ENCODE measurements at regions not wholly inside any gene's neighbourhood (a gene's known extent, or its start where the extent isn't known, plus 50 kb on each side); places are given as distances from the start of the nearest gene placed in this dataset.

- Histone ChIP-seq H2BK120ac (ENCODE audit: low read depth, low read length, poor library complexity, severe bottlenecking) (no peak overlapping the region), H4K8ac (replicated peaks; ENCODE audit: insufficient read length, low read depth, low read length) (no peak overlapping the region), H3K23ac (ENCODE audit: insufficient read length, low read depth, low read length) (no peak overlapping the region), H4K91ac (ENCODE audit: insufficient read length, low read depth, low read length) (no peak overlapping the region), H3K18ac (ENCODE audit: insufficient read length, low read depth, low read length) (no peak overlapping the region), H3T11ph (ENCODE audit: low read length) (no peak overlapping the region), H3K27ac (ENCODE audit: insufficient read length, low read depth, low read length) (no peak overlapping the region), H2BK5ac (ENCODE audit: insufficient read length, low read length) (no peak overlapping the region), H4K20me1 (ENCODE audit: control insufficient read depth, insufficient read depth, insufficient read length) (no peaks in the 10 kb centered on the region), H3K9ac (ENCODE audit: extremely low read depth, insufficient read length, low read length) (no peak overlapping the region), H2BK20ac (ENCODE audit: low read depth, low read length, poor library complexity, severe bottlenecking) (no peak overlapping the region), H2BK15ac (ENCODE audit: low read depth, low read length) (no peak overlapping the region), H3K79me1 (ENCODE audit: insufficient read depth, low read depth, low read length, poor library complexity, severe bottlenecking) (no peaks in the 10 kb centered on the region), H3K23me2 (ENCODE audit: insufficient read length, low read depth, low read length, poor library complexity, severe bottlenecking) (no peaks in the 10 kb centered on the region), H3K79me2 (ENCODE audit: insufficient read depth, low read length) (no peaks in the 10 kb centered on the region), H3K56ac (ENCODE audit: insufficient read length, low read depth, low read length) (no peak overlapping the region), H3K27me3 (ENCODE audit: insufficient read depth, low read length) (no peaks in the 10 kb centered on the region), H3K14ac (ENCODE audit: insufficient read depth, low read length) (no peak overlapping the region), H2AK5ac (ENCODE audit: insufficient read length, low read length) (no peak overlapping the region), H3K4me2 (ENCODE audit: insufficient read depth, insufficient read length, low read length) (no peak overlapping the region), H3K4ac (ENCODE audit: low read depth, low read length) (no peak overlapping the region), H3K9me3 (ENCODE audit: control insufficient read depth, low read depth, low read length) (no peaks in the 10 kb centered on the region), H3K4me1 (ENCODE audit: insufficient read depth, low read length) (no peaks in the 10 kb centered on the region), H2BK12ac (ENCODE audit: insufficient read length, low read depth, low read length) (no peak overlapping the region), H2AFZ (ENCODE audit: low read length) (no peak overlapping the region), H4K5ac (ENCODE audit: insufficient read length, low read depth, low read length) (no peak overlapping the region)
- no peak overlapping the region for H3K27ac Mint-ChIP-seq
- H3K4me3 Mint-ChIP-seq, result no peak overlapping the region
- no peaks in the 10 kb centered on the region for H3K27me3 Mint-ChIP-seq (ENCODE audit: low read depth)
- no peaks in the 10 kb centered on the region for H3K9me3 Mint-ChIP-seq
- H3K36me3 Mint-ChIP-seq (ENCODE audit: insufficient read depth in 1 of 3, low read depth in 3 of 3), result no peaks in the 10 kb centered on the region
- DNase-seq, result no peak
- no CpG with 5 or more reads among the region's 8 CpGs for WGBS (ENCODE audit: extremely low coverage, insufficient read length, low lambda C conversion rate)
- no peak for TF ChIP-seq CTCF (conservative IDR thresholded peaks at IDR 0.05)
- no peaks in the 10 kb centered on the region for H3K4me1 Mint-ChIP-seq
These were observed 84.9 kb upstream of the CARMIL1 start for GRCh38 chr6:25194172-25194678.

Measured in H9 (cell line).